ENCODE measurements at regions not wholly inside any gene's neighbourhood (a gene's known extent, or its start where the extent isn't known, plus 50 kb on each side); places are given as distances from the start of the nearest gene placed in this dataset.

DNA sequence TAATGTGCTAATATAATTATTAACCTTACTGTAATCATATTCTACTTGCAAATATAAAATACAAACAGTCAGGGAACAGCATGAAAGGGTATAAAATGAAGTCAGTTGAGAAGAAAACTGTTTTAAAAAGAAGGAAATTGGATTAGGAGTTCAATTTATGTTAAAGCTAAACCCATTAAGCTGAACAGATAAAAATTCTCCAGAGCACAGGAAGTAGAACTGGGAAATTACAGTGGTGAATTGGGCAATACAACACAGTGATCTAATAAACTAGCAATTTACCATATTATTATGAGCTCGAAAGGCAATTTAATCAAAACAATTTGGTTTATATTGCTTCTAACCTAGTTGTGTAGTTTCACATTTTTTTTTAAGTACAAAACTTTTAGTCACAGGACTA, 407.4 kb upstream of the RGS17 start:
- TF ChIP-seq POLR2AphosphoS5 (IDR thresholded peaks at IDR 0.05) (no peak), POLR2A (IDR thresholded peaks at IDR 0.05) (no peak)
- TF ChIP-seq, protein P1, sequence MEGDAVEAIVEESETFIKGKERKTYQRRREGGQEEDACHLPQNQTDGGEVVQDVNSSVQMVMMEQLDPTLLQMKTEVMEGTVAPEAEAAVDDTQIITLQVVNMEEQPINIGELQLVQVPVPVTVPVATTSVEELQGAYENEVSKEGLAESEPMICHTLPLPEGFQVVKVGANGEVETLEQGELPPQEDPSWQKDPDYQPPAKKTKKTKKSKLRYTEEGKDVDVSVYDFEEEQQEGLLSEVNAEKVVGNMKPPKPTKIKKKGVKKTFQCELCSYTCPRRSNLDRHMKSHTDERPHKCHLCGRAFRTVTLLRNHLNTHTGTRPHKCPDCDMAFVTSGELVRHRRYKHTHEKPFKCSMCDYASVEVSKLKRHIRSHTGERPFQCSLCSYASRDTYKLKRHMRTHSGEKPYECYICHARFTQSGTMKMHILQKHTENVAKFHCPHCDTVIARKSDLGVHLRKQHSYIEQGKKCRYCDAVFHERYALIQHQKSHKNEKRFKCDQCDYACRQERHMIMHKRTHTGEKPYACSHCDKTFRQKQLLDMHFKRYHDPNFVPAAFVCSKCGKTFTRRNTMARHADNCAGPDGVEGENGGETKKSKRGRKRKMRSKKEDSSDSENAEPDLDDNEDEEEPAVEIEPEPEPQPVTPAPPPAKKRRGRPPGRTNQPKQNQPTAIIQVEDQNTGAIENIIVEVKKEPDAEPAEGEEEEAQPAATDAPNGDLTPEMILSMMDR (IDR thresholded peaks at IDR 0.05 in 8 of 11, conservative IDR thresholded peaks at IDR 0.05 in 3 of 11): no peak
